Aorta (tissue), 5 donors: ENCODE measurements at regions not wholly inside any gene's neighbourhood (a gene's known extent, or its start where the extent isn't known, plus 50 kb on each side); places are given as distances from the start of the nearest gene placed in this dataset.

Experiments
- ATAC-seq: fragments of 200-7000 bp; cut with Tn5 transposase; one replicate; pipeline ENCODE4 v1.9.1; 2022; ENCODE audit warnings: moderate library complexity; ENCODE audit not compliant: low FRiP score
- DNase-seq, 2 donors: peaks; one replicate each; pipeline ENCODE4 v3.0.0-alpha.2; 2020
- H3K27ac ChIP-seq, 2 donors: one replicate each; pipeline ENCODE4 v1.5.1; 2013; ENCODE audit warnings: low read length in 2 of 2, mild to moderate bottlenecking in 2 of 2, moderate library complexity in 2 of 2, control low read depth in 1 of 2, inconsistent platforms in 1 of 2, low read depth in 1 of 2
- H3K27me3 ChIP-seq, 2 donors: one replicate each; pipeline ENCODE4 v1.6.1; 2013; ENCODE audit warnings: control low read depth in 1 of 2, low read length in 1 of 2, mild to moderate bottlenecking in 1 of 2, moderate library complexity in 1 of 2; ENCODE audit not compliant: insufficient read depth in 2 of 2, control insufficient read depth in 1 of 2
- H3K36me3 ChIP-seq, 2 donors: one replicate each; pipeline ENCODE4 v1.6.1; 2013; ENCODE audit warnings: control low read depth in 1 of 2, low read length in 1 of 2, mild to moderate bottlenecking in 1 of 2; ENCODE audit not compliant: insufficient read depth in 2 of 2, control insufficient read depth in 1 of 2
- H3K4me1 ChIP-seq, 2 donors: one replicate each; pipeline ENCODE4 v1.6.1; 2013; ENCODE audit warnings: low read length in 2 of 2, control low read depth in 1 of 2, mild to moderate bottlenecking in 1 of 2, moderate library complexity in 1 of 2; ENCODE audit not compliant: insufficient read depth in 2 of 2, control insufficient read depth in 1 of 2
- H3K4me3 ChIP-seq, 2 donors: one replicate each; pipeline ENCODE4 v1.5.1; 2013; ENCODE audit warnings: low read length in 2 of 2, control low read depth in 1 of 2, mild to moderate bottlenecking in 1 of 2
- H3K9me3 ChIP-seq: one replicate; pipeline ENCODE4 v1.6.1; 2013; ENCODE audit warnings: mild to moderate bottlenecking, low read length; ENCODE audit not compliant: control insufficient read depth
- WGBS, 2 donors: extraction: QIAGEN DNeasy Blood & Tissue Kit; methylation state at CpG; one replicate each; pipeline ENCODE4 v1.1.7; 2013; 5-methylcytosine and 5-hydroxymethylcytosine counted together
- intact Hi-C, 2 donors: fragments of 100-400 bp; cut with DNase I; formaldehyde crosslinking; loops; one replicate each; pipeline versions ENCODE4 v1.14.2 to v1.15.0; 2022
- donor health status: healthy with polysubstance abuse.
- donor health status: Bipolar disorder and iron deficiency.
- donor health status: DM: no; HTN: no; CAD: no.
- donor health status: DM: no; HTN: no; CAD: no.
- donor health status: DM: yes; HTN: yes; CAD: no.

DNA sequence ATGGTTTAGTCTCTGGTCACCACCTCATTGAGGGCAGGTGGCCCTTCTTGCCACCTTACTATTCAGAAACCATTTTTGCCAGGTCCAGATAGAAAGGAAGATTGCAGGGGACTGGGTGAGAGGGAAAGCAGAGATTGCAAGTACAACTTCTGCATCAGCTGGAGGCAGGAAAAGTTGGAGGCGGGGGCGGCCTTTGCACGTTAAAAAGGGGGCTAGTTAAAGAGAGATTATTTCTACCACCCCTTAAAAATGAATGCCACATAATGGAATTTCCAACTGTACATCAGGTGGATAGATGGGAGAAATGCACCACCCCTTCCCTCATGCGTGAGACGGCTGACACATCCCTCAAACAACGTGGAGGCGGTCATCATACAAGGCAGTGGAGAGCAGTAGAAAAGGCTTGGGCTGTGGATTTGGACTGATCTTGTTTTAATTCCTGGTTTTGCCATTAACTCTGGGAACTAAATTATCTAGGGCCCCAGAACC, 95.4 kb upstream of the CNKSR3 start:
- WGBS, 2 donors: 83 to 94% methylated on average over 7 of the region's 7 CpGs
- ATAC-seq (no peak), DNase-seq (no peak)
- intact Hi-C loops: no loop called here
- Histone ChIP-seq H3K9me3 (no peaks in the 10 kb centered on the region), H3K36me3 (no peaks in the 10 kb centered on the region), H3K4me1 (no peaks in the 10 kb centered on the region), H3K4me3 (no peak overlapping the region), H3K27ac (no peak overlapping the region), H3K27me3 (no peaks in the 10 kb centered on the region)

DNA sequence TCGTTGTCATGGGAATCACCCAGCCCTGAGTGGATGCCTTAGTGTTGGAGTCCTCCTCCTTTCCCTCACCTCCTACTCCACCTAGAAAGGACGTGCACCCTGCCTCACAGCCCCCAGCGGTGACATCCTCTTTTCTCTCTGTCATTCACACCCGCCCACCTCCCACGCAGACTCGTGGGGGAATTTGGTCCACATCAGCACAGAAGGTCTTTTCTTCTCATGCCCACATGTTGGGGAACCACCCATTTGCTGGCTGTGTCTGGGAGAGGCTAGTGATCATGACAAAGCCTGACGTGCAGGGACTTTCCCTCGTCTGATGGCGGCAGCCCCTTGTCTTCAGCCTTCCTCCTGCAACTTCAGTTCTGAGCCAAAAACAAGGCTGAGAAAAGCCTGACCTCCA, 96.0 kb upstream of the CNKSR3 start:
- H3K36me3 ChIP-seq: no peaks in the 10 kb centered on the region
- no peak for ATAC-seq

DNA sequence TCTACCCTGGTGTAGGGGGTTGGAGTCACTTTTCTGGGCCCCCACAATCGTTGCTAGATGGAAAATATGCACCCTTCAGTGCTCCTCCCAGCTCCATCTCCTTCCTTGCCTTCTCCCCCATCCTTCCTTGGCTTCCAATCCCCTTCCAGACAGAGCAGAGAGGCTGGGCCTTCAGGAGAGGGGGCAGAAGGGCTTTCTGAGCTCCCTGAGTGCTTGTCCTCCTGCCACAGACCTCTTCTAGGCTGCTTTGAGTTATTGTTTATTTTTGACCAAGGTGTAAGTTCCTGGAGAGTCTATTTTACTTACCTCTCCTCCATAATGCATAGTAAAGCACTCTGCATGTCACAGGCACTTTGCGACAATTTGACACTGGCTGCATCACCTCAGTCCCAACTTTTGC, 96.4 kb upstream of the CNKSR3 start:
- Histone ChIP-seq H3K27me3 (no peaks in the 10 kb centered on the region), H3K4me3 (no peak overlapping the region), H3K9me3 (no peaks in the 10 kb centered on the region), H3K36me3 (no peaks in the 10 kb centered on the region), H3K27ac (no peak overlapping the region), H3K4me1 (no peaks in the 10 kb centered on the region)
- 50 to 75% methylated on average over 2 of the region's 2 CpGs for WGBS, 2 donors
- intact Hi-C loops: no loop called here
- ATAC-seq (no peak), DNase-seq (no peak)

More for the DNA sequence above, 96.0 kb upstream of the CNKSR3 start:
- Histone ChIP-seq H3K27me3 (no peaks in the 10 kb centered on the region), H3K9me3 (no peaks in the 10 kb centered on the region), H3K4me3 (no peak overlapping the region), H3K27ac (no peak overlapping the region), H3K4me1 (no peaks in the 10 kb centered on the region)
- no peak for DNase-seq
- intact Hi-C loops: no loop called here
- 85 to 86% methylated on average over 9 of the region's 9 CpGs for WGBS, 2 donors

DNA sequence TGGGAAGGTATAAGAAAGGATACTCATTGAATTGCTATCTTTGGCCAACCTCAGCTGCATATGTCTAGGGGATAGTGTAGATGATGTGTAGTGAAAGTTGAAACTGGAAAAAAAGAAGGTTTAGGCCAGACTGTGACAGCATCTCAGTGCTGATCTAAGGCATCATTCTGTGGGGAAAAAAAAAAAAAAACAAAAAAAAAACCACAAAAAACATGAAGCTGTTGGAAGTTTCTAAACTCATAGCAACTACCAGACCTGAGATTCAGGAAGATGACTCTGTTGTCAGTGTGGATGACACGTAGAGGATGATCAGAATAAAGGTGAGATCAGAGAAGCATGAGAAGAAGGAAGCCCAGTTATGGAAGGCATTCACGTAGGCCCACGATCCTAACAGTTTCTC, 100.8 kb upstream of the CNKSR3 start:
- ATAC-seq: no peak
- 96 to 99% methylated on average over 3 of the region's 3 CpGs for WGBS, 2 donors
- Histone ChIP-seq H3K27ac (no peak overlapping the region), H3K27me3 (no peaks in the 10 kb centered on the region), H3K4me1 (no peaks in the 10 kb centered on the region), H3K4me3 (no peak overlapping the region), H3K9me3 (no peaks in the 10 kb centered on the region), H3K36me3 (no peaks in the 10 kb centered on the region)
- intact Hi-C loops: no loop called here
- DNase-seq: no peak

DNA sequence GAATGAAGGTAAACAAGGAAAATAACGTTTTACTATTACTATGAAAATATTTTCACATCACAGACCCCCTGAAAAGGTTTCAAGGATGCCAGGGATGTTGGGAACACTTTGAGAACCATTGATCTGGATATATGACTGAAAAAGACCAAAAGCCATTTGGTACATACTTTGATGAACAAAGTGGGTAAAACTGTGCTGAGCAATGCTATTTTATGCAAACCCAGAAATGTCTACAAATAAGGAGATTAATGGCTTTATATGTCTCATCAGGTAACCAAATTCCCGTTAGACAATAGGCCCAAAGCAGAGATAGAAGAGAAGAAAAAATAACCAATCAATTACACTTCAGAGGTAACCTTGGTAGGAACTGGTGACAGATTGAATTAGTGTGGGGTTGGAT, 101.4 kb upstream of the CNKSR3 start:
- Histone ChIP-seq H3K27me3 (no peaks in the 10 kb centered on the region), H3K27ac (no peak overlapping the region), H3K9me3 (no peaks in the 10 kb centered on the region), H3K4me1 (no peaks in the 10 kb centered on the region), H3K4me3 (no peak overlapping the region), H3K36me3 (no peaks in the 10 kb centered on the region)
- intact Hi-C loops: no loop called here
- ATAC-seq: no peak
- WGBS, 2 donors: 67 to 68% methylated on average over 2 of the region's 2 CpGs
- DNase-seq: no peak

DNA sequence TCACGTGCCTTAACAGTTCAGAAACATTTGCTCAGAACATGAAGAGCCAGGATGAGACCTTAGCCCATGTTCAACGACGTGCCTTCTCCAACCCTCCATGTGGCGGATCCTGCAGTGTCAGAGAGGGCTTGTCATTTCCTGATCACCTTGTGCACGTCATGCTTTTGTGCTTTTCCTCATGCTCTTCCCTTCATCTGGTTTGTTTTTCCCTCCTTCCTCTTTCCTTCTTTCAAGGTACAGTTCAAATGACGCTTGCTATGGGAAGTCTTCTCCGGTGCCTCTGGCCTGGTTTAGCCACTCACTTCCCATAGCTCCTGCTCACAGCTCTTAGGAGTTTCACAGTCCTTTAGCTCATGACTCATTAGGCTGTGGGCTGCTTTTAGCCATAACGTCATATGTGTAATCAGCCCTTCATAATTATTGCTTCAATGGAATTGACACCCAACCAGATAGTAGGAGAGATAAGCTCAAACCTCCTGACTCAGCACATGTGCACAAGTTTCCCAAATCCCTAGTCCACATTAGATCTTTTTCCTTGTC, 102.7 kb upstream of the CNKSR3 start:
- Histone ChIP-seq H3K36me3 (no peaks in the 10 kb centered on the region), H3K4me3 (no peak overlapping the region), H3K27me3 (no peaks in the 10 kb centered on the region), H3K9me3 (no peaks in the 10 kb centered on the region), H3K4me1 (no peaks in the 10 kb centered on the region), H3K27ac (no peak overlapping the region)
- intact Hi-C loops: no loop called here
- ATAC-seq: no peak
- no peak for DNase-seq
- WGBS, 2 donors: 83 to 84% methylated on average over 8 of the region's 8 CpGs

DNA sequence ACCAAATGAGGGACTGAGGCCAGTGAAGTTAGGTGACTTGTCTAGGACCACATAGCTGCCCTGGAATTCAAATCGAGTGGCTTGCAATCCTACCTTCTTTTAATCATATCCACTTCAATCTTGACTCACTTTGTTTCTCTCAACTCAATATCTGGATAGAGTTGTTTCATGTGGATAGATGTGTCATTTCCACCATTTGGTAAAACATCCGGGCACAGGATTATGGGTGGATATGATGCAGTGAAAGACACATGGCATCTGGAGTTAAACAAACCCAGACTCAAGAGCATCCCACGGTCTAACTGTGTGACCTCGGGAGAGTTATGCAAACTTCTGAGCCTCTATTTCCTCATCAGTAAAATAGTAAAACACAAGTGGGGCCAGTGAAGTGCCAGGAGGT, 103.6 kb upstream of the CNKSR3 start:
- H3K27ac ChIP-seq: no peak overlapping the region
- H3K36me3 ChIP-seq: no peaks in the 10 kb centered on the region
- no peak for DNase-seq
- no peaks in the 10 kb centered on the region for H3K9me3 ChIP-seq
- H3K27me3 ChIP-seq: no peaks in the 10 kb centered on the region
- intact Hi-C loops: no loop called here
- no peak for ATAC-seq
- 81 to 88% methylated on average over 4 of the region's 4 CpGs for WGBS, 2 donors
- no peak overlapping the region for H3K4me3 ChIP-seq
- no peaks in the 10 kb centered on the region for H3K4me1 ChIP-seq

DNA sequence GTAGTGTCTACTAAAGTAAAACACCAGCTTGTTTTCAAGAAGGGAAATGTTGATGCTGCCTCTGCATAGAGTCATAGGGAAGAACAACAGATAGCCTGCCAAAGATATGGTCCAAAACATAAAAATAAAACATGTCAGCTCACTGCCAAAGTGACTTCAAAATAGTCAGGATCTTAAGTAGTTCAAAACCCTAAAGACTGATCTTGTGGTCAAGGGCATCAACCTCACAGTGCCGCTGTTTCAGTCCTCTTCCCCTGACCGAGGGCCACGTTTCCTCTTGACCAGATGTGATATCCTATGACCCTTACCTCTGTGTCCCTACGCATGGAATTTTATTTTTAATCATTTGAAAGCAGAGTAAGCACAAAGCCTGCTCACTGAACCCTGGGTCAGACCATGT, 104.2 kb upstream of the CNKSR3 start:
- Histone ChIP-seq H3K4me3 (no peak overlapping the region), H3K9me3 (no peaks in the 10 kb centered on the region), H3K27ac (no peak overlapping the region), H3K36me3 (no peaks in the 10 kb centered on the region), H3K27me3 (no peaks in the 10 kb centered on the region), H3K4me1 (no peaks in the 10 kb centered on the region)
- intact Hi-C loops: no loop called here
- 89 to 92% methylated on average over 4 of the region's 4 CpGs for WGBS, 2 donors
- DNase-seq (no peak), ATAC-seq (no peak)

DNA sequence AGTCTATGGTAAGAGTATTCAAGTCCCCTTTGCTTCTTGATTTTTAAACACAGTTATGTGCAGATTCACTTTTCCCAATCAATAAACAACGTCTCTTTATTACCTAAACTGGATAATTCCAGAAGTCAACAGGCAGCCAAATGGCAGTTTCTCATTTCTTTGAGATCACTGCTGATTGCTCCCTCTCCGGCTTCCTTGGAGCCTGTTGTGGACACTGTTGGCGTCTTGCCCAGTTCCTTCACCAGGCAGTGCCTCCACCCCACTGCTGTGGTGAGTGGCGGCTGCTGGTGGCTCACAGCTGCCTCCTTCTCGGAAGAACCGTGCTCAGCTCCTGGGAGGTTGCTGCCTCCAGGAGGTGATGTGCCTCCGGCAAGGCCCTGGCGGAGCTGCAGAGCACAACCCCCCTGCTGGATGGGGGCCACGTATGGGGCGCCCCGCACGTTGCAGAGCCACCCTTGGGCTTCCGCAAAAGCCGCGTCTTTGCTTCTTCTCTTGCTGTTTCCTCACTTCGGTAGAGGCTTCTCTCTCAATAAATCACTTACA, 105.1 kb upstream of the CNKSR3 start:
- no peaks in the 10 kb centered on the region for H3K27me3 ChIP-seq
- intact Hi-C loops: no loop called here
- ATAC-seq: peak; percentile 50
- no peaks in the 10 kb centered on the region for H3K4me1 ChIP-seq
- no peaks in the 10 kb centered on the region for H3K36me3 ChIP-seq
- no peak overlapping the region for H3K27ac ChIP-seq
- WGBS, 2 donors: 64 to 69% methylated on average over 16 of the region's 16 CpGs
- no peaks in the 10 kb centered on the region for H3K9me3 ChIP-seq
- DNase-seq: peak; percentile 78 to 84
- no peak overlapping the region for H3K4me3 ChIP-seq
